RWPE2 (cell line): ENCODE measurements at regions not wholly inside any gene's neighbourhood (a gene's known extent, or its start where the extent isn't known, plus 50 kb on each side); places are given as distances from the start of the nearest gene placed in this dataset.

Source experiments
- ATAC-seq: fragments of 200-7000 bp; cut with Tn5 transposase; 3 replicates; pipeline ENCODE4 v1.9.1; 2021; ENCODE audit warnings: low read depth
- DNase-seq: peaks from one replicate; pipeline ENCODE4 v3.0.0-alpha.2; 2020; ENCODE audit warnings: low spot score
- H3K27ac ChIP-seq: fragments of 450-650 bp; 2 replicates; pipeline ENCODE4 v1.5.1; 2017; ENCODE audit warnings: mild to moderate bottlenecking; ENCODE audit not compliant: poor library complexity, severe bottlenecking
- H3K27me3 ChIP-seq: fragments of 250-450 bp; sonication (Bioruptor Pico); 2 replicates; pipeline ENCODE4 v1.5.1; 2021; ENCODE audit warnings: mild to moderate bottlenecking, moderate library complexity; ENCODE audit not compliant: insufficient read depth, poor library complexity, severe bottlenecking
- H3K36me3 ChIP-seq: fragments of 250-450 bp; sonication (Bioruptor Pico); 2 replicates; pipeline ENCODE4 v1.5.1; 2020; ENCODE audit warnings: low read depth, mild to moderate bottlenecking, moderate library complexity
- H3K4me1 ChIP-seq: fragments of 250-450 bp; sonication (Bioruptor Pico); 2 replicates; pipeline ENCODE4 v1.5.1; 2021; ENCODE audit warnings: mild to moderate bottlenecking, moderate library complexity; ENCODE audit not compliant: insufficient read depth, poor library complexity, severe bottlenecking
- H3K4me3 ChIP-seq: fragments of 250-450 bp; sonication (Bioruptor Pico); 2 replicates; pipeline ENCODE4 v1.5.1; 2021; ENCODE audit warnings: mild to moderate bottlenecking, moderate library complexity; ENCODE audit not compliant: severe bottlenecking
- H3K9me3 ChIP-seq: fragments of 250-450 bp; sonication (Bioruptor Pico); 2 replicates; pipeline ENCODE4 v1.5.1; 2021; ENCODE audit warnings: mild to moderate bottlenecking, moderate library complexity; ENCODE audit not compliant: severe bottlenecking
- TF ChIP-seq, protein P1 (sequence below): fragments of 450-650 bp; IDR thresholded peaks from one replicate; pipeline ENCODE4 v1.5.1; 2017; ENCODE audit warnings: mild to moderate bottlenecking, moderate library complexity; ENCODE audit not compliant: poor library complexity, severe bottlenecking

DNA sequence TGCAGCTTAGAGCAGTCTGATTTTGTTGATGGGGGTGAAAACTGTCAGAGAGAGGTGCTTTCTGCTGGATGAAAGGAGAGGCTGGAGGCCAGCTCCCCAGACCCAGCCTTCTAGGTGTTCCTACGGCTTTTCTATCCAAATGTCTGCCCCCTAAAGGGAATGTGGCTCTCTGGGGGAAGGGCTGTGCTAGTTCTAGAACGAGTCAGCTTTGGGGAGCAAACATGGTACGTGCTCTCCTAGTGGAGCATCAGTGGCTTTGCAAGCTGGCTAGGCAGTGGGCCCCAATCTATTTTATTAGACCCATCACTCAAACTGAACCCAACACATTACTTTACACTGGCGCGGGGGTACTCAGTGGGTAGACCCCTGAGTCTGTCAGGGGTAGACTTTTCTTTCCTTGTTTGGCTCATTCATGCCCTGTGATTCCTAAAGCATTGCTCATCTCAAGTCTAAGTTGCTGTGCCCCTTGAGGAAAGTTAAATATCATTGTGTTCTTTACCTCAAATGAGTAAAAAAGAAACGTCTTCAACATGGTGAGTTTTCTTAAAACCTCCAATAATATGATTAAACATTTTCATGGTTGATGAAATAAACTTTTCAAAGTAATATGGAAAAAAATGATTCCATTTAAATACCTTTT is 254.9 kb downstream of the DLEU7 start:
- peaks cover 42% of the 10 kb centered on the region for H3K4me1 ChIP-seq
- H3K36me3 ChIP-seq, result no peaks in the 10 kb centered on the region
- TF ChIP-seq, protein P1, sequence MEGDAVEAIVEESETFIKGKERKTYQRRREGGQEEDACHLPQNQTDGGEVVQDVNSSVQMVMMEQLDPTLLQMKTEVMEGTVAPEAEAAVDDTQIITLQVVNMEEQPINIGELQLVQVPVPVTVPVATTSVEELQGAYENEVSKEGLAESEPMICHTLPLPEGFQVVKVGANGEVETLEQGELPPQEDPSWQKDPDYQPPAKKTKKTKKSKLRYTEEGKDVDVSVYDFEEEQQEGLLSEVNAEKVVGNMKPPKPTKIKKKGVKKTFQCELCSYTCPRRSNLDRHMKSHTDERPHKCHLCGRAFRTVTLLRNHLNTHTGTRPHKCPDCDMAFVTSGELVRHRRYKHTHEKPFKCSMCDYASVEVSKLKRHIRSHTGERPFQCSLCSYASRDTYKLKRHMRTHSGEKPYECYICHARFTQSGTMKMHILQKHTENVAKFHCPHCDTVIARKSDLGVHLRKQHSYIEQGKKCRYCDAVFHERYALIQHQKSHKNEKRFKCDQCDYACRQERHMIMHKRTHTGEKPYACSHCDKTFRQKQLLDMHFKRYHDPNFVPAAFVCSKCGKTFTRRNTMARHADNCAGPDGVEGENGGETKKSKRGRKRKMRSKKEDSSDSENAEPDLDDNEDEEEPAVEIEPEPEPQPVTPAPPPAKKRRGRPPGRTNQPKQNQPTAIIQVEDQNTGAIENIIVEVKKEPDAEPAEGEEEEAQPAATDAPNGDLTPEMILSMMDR, result no peak
- H3K4me3 ChIP-seq, result no peak overlapping the region
- H3K27me3 ChIP-seq, result no peaks in the 10 kb centered on the region
- no peak for DNase-seq
- H3K9me3 ChIP-seq, result no peaks in the 10 kb centered on the region
- ATAC-seq, result no peak
- peak overlapping the region; percentile 86 for H3K27ac ChIP-seq

DNA sequence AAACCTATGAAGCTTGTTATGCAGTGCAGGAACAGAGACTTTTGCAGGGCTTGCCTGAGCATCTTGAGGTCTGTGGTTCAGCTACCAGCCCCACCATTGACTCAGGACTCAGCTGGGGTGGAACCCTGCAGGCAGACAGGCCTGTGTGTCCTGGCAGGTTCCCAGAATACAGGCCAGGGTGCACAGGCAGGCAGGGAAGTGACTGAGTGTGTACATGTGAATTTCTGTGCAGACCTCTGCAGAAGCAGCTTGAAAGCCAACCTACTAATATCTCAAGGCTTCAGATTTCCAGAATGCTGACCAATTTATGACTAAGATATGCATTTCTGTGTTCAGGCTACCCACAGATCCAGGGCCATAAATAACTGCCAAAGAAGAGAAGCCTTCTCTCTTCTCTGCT is 254.4 kb downstream of the DLEU7 start:
- Histone ChIP-seq H3K9me3 (no peaks in the 10 kb centered on the region), H3K27ac (peak overlapping the region; percentile 86), H3K36me3 (no peaks in the 10 kb centered on the region), H3K27me3 (no peaks in the 10 kb centered on the region), H3K4me3 (no peak overlapping the region), H3K4me1 (peaks cover 42% of the 10 kb centered on the region)
- TF ChIP-seq, protein P1, result no peak
- ATAC-seq (peak; percentile 81), DNase-seq (peak; percentile 76)

DNA sequence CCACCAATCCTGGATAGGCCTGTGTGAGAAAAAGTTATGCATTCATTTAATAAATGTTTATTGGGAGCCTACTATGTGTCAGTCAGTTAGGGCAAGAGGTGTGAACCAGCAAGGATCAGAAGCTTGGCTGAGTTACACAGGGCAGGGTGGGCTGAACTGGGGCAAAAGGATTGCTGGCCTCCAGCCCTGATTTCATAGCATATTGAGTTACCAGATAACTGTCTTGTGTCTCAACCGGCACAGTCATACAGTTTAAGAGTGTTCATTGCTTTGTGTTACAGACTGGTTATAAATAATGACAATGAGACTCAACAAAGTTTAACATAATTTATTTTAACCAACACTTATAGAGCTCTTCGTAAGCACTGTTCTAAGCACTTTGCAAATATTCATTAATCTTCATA is 253.8 kb downstream of the DLEU7 start:
- Histone ChIP-seq H3K27me3 (no peaks in the 10 kb centered on the region), H3K27ac (peak overlapping the region; percentile 86)

GRCh38 chr13:50592412-50593155 is 250.9 kb downstream of the DLEU7 start:
- Histone ChIP-seq H3K27ac (peak overlapping the region; percentile 86), H3K4me3 (no peak overlapping the region), H3K4me1 (peaks cover 42% of the 10 kb centered on the region), H3K36me3 (no peaks in the 10 kb centered on the region), H3K27me3 (no peaks in the 10 kb centered on the region), H3K9me3 (no peaks in the 10 kb centered on the region)
- peak; percentile 61 for ATAC-seq
- TF ChIP-seq, protein P1, result no peak
- no peak for DNase-seq

More for the DNA sequence above, 253.8 kb downstream of the DLEU7 start:
- ATAC-seq, result peak; percentile 78
- Histone ChIP-seq H3K36me3 (no peaks in the 10 kb centered on the region), H3K4me1 (peaks cover 42% of the 10 kb centered on the region), H3K9me3 (no peaks in the 10 kb centered on the region), H3K4me3 (no peak overlapping the region)
- TF ChIP-seq, protein P1, result no peak
- DNase-seq, result peak; percentile 68

DNA sequence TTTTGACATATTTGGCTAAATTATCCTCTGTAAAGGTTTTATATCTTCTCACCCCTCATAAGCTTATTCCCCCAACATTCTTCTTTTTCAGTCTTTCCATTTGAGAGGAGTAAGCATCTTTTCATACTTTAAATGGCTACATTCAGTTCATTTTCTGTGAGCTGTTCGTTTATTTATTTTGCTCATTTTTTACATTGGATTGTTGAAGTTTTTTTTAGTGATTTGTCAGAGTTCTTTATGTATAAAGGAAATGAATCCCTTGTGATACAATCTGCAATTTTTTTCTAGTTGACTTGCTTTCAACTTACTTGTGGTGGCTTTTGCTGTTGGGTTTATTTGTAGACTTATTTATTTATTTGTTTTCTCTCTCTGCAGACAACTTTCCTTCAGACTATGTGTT is 250.3 kb downstream of the DLEU7 start:
- H3K27ac ChIP-seq, result peak overlapping the region; percentile 86

More for the DNA sequence above, 250.3 kb downstream of the DLEU7 start:
- ATAC-seq, result no peak
- no peaks in the 10 kb centered on the region for H3K27me3 ChIP-seq
- no peak for DNase-seq
- TF ChIP-seq, protein P1, result no peak
- no peak overlapping the region for H3K4me3 ChIP-seq
- peaks cover 42% of the 10 kb centered on the region for H3K4me1 ChIP-seq
- no peaks in the 10 kb centered on the region for H3K9me3 ChIP-seq
- no peaks in the 10 kb centered on the region for H3K36me3 ChIP-seq
